IMR-90 (cell line): ENCODE measurements at regions not wholly inside any gene's neighbourhood (a gene's known extent, or its start where the extent isn't known, plus 50 kb on each side); places are given as distances from the start of the nearest gene placed in this dataset.

ENCODE experiments used
- ATAC-seq: fragments of 200-7000 bp; cut with Tn5 transposase; 2 replicates; pipeline ENCODE4 v1.9.1; 2020; ENCODE audit warnings: low read depth, mild to moderate bottlenecking, moderate library complexity
- BruUV-seq: library from RNA; stranded (reverse); fragments of 400-500 nt; replicated peaks from 2 replicates; lab custom pipeline; 2021; lab: Mats Ljungman, UMichigan
- CTCF ChIA-PET: fragments of 300-600 bp; formaldehyde crosslinking; extraction: SDS; loops from one replicate; lab custom pipeline; 2021; ENCODE audit warnings: antibody characterized with exemption; lab: Yijun Ruan, JAX
- POLR2A ChIA-PET: fragments of 300-600 bp; sonication (Branson Sonifier 250); formaldehyde crosslinking; loops from one replicate; lab custom pipeline; 2022; ENCODE audit warnings: antibody characterized with exemption; ENCODE audit not compliant: unreplicated experiment; lab: Charles Lee
- DNase-seq: peaks from one replicate; pipeline ENCODE4 v3.0.0; 2013
- H2AFZ ChIP-seq: replicated peaks from 2 replicates; pipeline ENCODE3; 2013; ENCODE audit warnings: low read length, mild to moderate bottlenecking; ENCODE audit not compliant: poor library complexity
- H2AK5ac ChIP-seq: 2 replicates; pipeline ENCODE4 v1.6.1; 2013; ENCODE audit warnings: low read depth, low read length, inconsistent platforms
- H2AK9ac ChIP-seq: replicated peaks from 2 replicates; pipeline ENCODE3; 2013; ENCODE audit warnings: mild to moderate bottlenecking, low read depth, low read length, moderate library complexity; ENCODE audit not compliant: poor library complexity
- H2BK120ac ChIP-seq: 2 replicates; pipeline ENCODE4 v1.6.1; 2013; ENCODE audit warnings: low read depth, low read length, inconsistent platforms
- H2BK15ac ChIP-seq: 3 replicates; pipeline ENCODE4 v1.6.1; 2013; ENCODE audit warnings: low read depth, low read length, inconsistent platforms
- H2BK20ac ChIP-seq: 2 replicates; pipeline ENCODE4 v1.6.1; 2013; ENCODE audit warnings: low read depth, mild to moderate bottlenecking, inconsistent platforms, low read length, moderate library complexity
- H2BK5ac ChIP-seq: 2 replicates; pipeline ENCODE4 v1.6.1; 2013; ENCODE audit warnings: mild to moderate bottlenecking, low read depth, low read length, inconsistent platforms; ENCODE audit not compliant: poor library complexity, severe bottlenecking
- H3K14ac ChIP-seq: replicated peaks from 2 replicates; pipeline ENCODE4 v1.6.1; 2013; ENCODE audit warnings: low read depth, low read length, inconsistent platforms
- H3K18ac ChIP-seq: 2 replicates; pipeline ENCODE4 v1.6.1; 2013; ENCODE audit warnings: low read depth, low read length, control low read depth
- H3K23ac ChIP-seq: 2 replicates; pipeline ENCODE4 v1.6.1; 2013; ENCODE audit warnings: low read depth, low read length, inconsistent platforms
- H3K27ac ChIP-seq: 2 replicates; pipeline ENCODE4 v1.5.1; 2013; ENCODE audit warnings: mild to moderate bottlenecking, control low read depth, low read length; ENCODE audit not compliant: insufficient read depth
- H3K27me3 ChIP-seq: 2 replicates; pipeline ENCODE4 v1.6.1; 2013; ENCODE audit warnings: low read length; ENCODE audit not compliant: control insufficient read depth, insufficient read depth
- H3K36me3 ChIP-seq: 2 replicates; pipeline ENCODE4 v1.6.1; 2013; ENCODE audit warnings: low read length, mixed read lengths; ENCODE audit not compliant: control insufficient read depth, insufficient read depth
- H3K4ac ChIP-seq: 2 replicates; pipeline ENCODE4 v1.6.1; 2013; ENCODE audit warnings: low read depth, low read length, inconsistent platforms
- H3K4me1 ChIP-seq: 2 replicates; pipeline ENCODE4 v1.6.1; 2013; ENCODE audit warnings: low read length, mixed read lengths; ENCODE audit not compliant: control insufficient read depth, insufficient read depth
- H3K4me2 ChIP-seq: 2 replicates; pipeline ENCODE4 v1.6.1; 2013; ENCODE audit warnings: low read depth, mild to moderate bottlenecking, control low read depth, low read length, moderate library complexity
- H3K4me3 ChIP-seq: 2 replicates; pipeline ENCODE4 v1.5.1; 2013; ENCODE audit warnings: low read depth, mild to moderate bottlenecking, control low read depth, low read length, moderate library complexity; ENCODE audit not compliant: insufficient read depth
- H3K56ac ChIP-seq: 2 replicates; pipeline ENCODE4 v1.6.1; 2013; ENCODE audit warnings: low read length, inconsistent platforms; ENCODE audit not compliant: insufficient read depth; ENCODE audit errors: extremely low read depth
- H3K79me1 ChIP-seq, 2 experiments: 2 replicates each; pipeline ENCODE4 v1.6.1; 2013; ENCODE audit warnings: low read length in 2 of 2, inconsistent platforms in 1 of 2, low read depth in 1 of 2
- H3K9ac ChIP-seq: 2 replicates; pipeline ENCODE4 v1.6.1; 2013; ENCODE audit warnings: low read depth, low read length, control low read depth
- H3K9me1 ChIP-seq: 2 replicates; pipeline ENCODE4 v1.6.1; 2013; ENCODE audit warnings: low read length, inconsistent platforms; ENCODE audit not compliant: insufficient read depth
- H3K9me3 ChIP-seq: 2 replicates; pipeline ENCODE4 v1.6.1; 2013; ENCODE audit warnings: low read length; ENCODE audit not compliant: control insufficient read depth, insufficient read depth
- H4K20me1 ChIP-seq: 2 replicates; pipeline ENCODE4 v1.6.1; 2013; ENCODE audit warnings: low read length, inconsistent platforms; ENCODE audit not compliant: insufficient read depth
- H4K5ac ChIP-seq: 2 replicates; pipeline ENCODE4 v1.6.1; 2013; ENCODE audit warnings: mild to moderate bottlenecking, low read depth, low read length, control low read depth
- H4K8ac ChIP-seq, 2 experiments: 2 replicates each; pipeline ENCODE4 v1.6.1; 2013; ENCODE audit warnings: low read depth in 2 of 2, low read length in 2 of 2, control low read depth in 1 of 2, inconsistent platforms in 1 of 2
- H4K91ac ChIP-seq: 2 replicates; pipeline ENCODE4 v1.6.1; 2013; ENCODE audit warnings: low read depth, low read length, inconsistent platforms; ENCODE audit not compliant: insufficient read depth
- BHLHE40 ChIP-seq: fragments of 150-350 bp; IDR thresholded peaks from 2 replicates; pipeline ENCODE4 v1.6.1; 2016; ENCODE audit warnings: mild to moderate bottlenecking, low read depth, low read length
- CEBPB ChIP-seq: IDR thresholded peaks from 2 replicates; pipeline ENCODE4 v1.6.1; 2012; ENCODE audit warnings: low read depth, low read length, improper control_type of control experiment
- CHD1 ChIP-seq: IDR thresholded peaks from 2 replicates; pipeline ENCODE4 v1.6.1; 2012; ENCODE audit warnings: low read depth, low read length, improper control_type of control experiment
- CTCF ChIP-seq: conservative IDR thresholded peaks from 2 replicates; pipeline ENCODE4 v1.5.1; 2012; ENCODE audit warnings: mild to moderate bottlenecking, low read depth, low read length, improper control_type of control experiment
- ELK1 ChIP-seq: fragments of 150-350 bp; IDR thresholded peaks from 2 replicates; pipeline ENCODE4 v1.6.1; 2016; ENCODE audit warnings: low read depth, mild to moderate bottlenecking, low read length, moderate library complexity, borderline replicate concordance
- FOS ChIP-seq: fragments of 150-350 bp; IDR thresholded peaks from 2 replicates; pipeline ENCODE4 v1.6.1; 2016; ENCODE audit warnings: low read depth, low read length
- MAFK ChIP-seq: IDR thresholded peaks from 2 replicates; pipeline ENCODE4 v1.6.1; 2012; ENCODE audit warnings: low read depth, low read length, improper control_type of control experiment
- MAZ ChIP-seq: IDR thresholded peaks from 2 replicates; pipeline ENCODE4 v1.6.1; 2012; ENCODE audit warnings: low read depth, mild to moderate bottlenecking, low read length, improper control_type of control experiment, moderate library complexity, borderline replicate concordance
- MXI1 ChIP-seq: IDR thresholded peaks from 2 replicates; pipeline ENCODE4 v1.6.1; 2012; ENCODE audit warnings: low read depth, mild to moderate bottlenecking, low read length, moderate library complexity, borderline replicate concordance
- POLR2A ChIP-seq: IDR thresholded peaks from 2 replicates; pipeline ENCODE4 v1.6.1; 2012; ENCODE audit warnings: mild to moderate bottlenecking, low read depth, low read length
- RCOR1 ChIP-seq: IDR thresholded peaks from 2 replicates; pipeline ENCODE4 v1.6.1; 2012; ENCODE audit warnings: mild to moderate bottlenecking, low read length, improper control_type of control experiment; ENCODE audit not compliant: insufficient replicate concordance
- RFX5 ChIP-seq: IDR thresholded peaks from 2 replicates; pipeline ENCODE4 v1.8.0; 2012; ENCODE audit warnings: low read depth, mild to moderate bottlenecking, low read length, moderate library complexity
- SMC3 ChIP-seq: fragments of 150-350 bp; IDR thresholded peaks from 2 replicates; pipeline ENCODE4 v1.6.1; 2016; ENCODE audit warnings: low read depth, mild to moderate bottlenecking, antibody characterized with exemption, low read length, moderate library complexity
- WGBS, 2 experiments: methylation state at CpG; one replicate each; pipeline versions ENCODE4 v1.1.5 to v1.1.7; 2013; ENCODE audit warnings: missing lambda C conversion rate in 2 of 2; ENCODE audit not compliant: insufficient read length in 1 of 2; ENCODE audit errors: extremely low coverage in 2 of 2; 5-methylcytosine and 5-hydroxymethylcytosine counted together
- dilution Hi-C: fragments of 300-500 bp; cut with HindIII; formaldehyde crosslinking; loops from one replicate; pipeline ENCODE4 v1.14.3; 2018; ENCODE audit warnings: low sequenced_read_pairs; ENCODE audit not compliant: unreplicated experiment
- in situ Hi-C: fragments of 300-500 bp; cut with MboI; formaldehyde crosslinking; loops from 3 replicates; pipeline ENCODE4 v1.14.3; 2019; ENCODE audit warnings: low sequenced_read_pairs, inconsistent platforms, mixed read lengths
- intact Hi-C: fragments of 100-400 bp; cut with micrococcal nuclease; formaldehyde crosslinking; loops from 2 replicates; pipeline ENCODE4 v1.10.0; 2022

GRCh38 chr12:90304231-90304630, 595.6 kb upstream of the ATP2B1 start:
- no CpG with 5 or more reads among the region's 2 CpGs for WGBS, 2 experiments
- no peaks in the 10 kb centered on the region for H3K9me3 ChIP-seq
- POLR2A ChIA-PET: no interaction called here
- no peak overlapping the region for H3K18ac ChIP-seq
- TF ChIP-seq MAFK (no peak), RFX5 (no peak), CEBPB (no peak), ELK1 (no peak), MXI1 (no peak), CHD1 (no peak), MAZ (no peak), RCOR1 (no peak), CTCF (no peak), POLR2A (no peak), FOS (no peak), SMC3 (no peak), BHLHE40 (no peak)
- H3K23ac ChIP-seq: no peak overlapping the region
- no peaks in the 10 kb centered on the region for H3K79me1 ChIP-seq
- H2BK120ac ChIP-seq: no peak overlapping the region
- no peak overlapping the region for H3K4ac ChIP-seq
- DNase-seq: no peak
- H4K91ac ChIP-seq: no peak overlapping the region
- intact Hi-C loops: no loop called here
- H3K4me1 ChIP-seq: no peaks in the 10 kb centered on the region
- no peak overlapping the region for H3K9ac ChIP-seq
- H2BK20ac ChIP-seq: no peak overlapping the region
- H3K9me1 ChIP-seq: no peaks in the 10 kb centered on the region
- no peak overlapping the region for H3K56ac ChIP-seq
- no peak overlapping the region for H4K8ac ChIP-seq
- no peaks in the 10 kb centered on the region for H4K20me1 ChIP-seq
- H4K5ac ChIP-seq: no peak overlapping the region
- H3K27ac ChIP-seq: no peak overlapping the region
- no peak overlapping the region for H2BK5ac ChIP-seq
- H3K4me2 ChIP-seq: no peak overlapping the region
- H3K14ac ChIP-seq: no peak overlapping the region
- no TSS peak for BruUV-seq
- no peaks in the 10 kb centered on the region for H3K36me3 ChIP-seq
- dilution Hi-C loops: no loop called here
- H2BK15ac ChIP-seq: no peak overlapping the region
- CTCF ChIA-PET: no interaction called here
- H2AK5ac ChIP-seq: no peak overlapping the region
- ATAC-seq: no peak
- no peak overlapping the region for H2AFZ ChIP-seq
- no peak overlapping the region for H2AK9ac ChIP-seq
- in situ Hi-C loops: no loop called here
- no peak overlapping the region for H3K4me3 ChIP-seq
- no peaks in the 10 kb centered on the region for H3K27me3 ChIP-seq
